Effector CD4-positive, alpha-beta T cell (primary cell): ENCODE measurements at regions not wholly inside any gene's neighbourhood (a gene's known extent, or its start where the extent isn't known, plus 50 kb on each side); places are given as distances from the start of the nearest gene placed in this dataset.

ENCODE experiments used
- DNase-seq: peaks from one replicate; pipeline ENCODE4 v3.0.0-alpha.2; 2020

GRCh38 chr5:167892352-167893115, 398.9 kb upstream of the WWC1 start:
- DNase-seq, result no peak

GRCh38 chr5:167893271-167893670, 398.2 kb upstream of the WWC1 start:
- no peak for DNase-seq

GRCh38 chr5:167894631-167895472, 396.6 kb upstream of the WWC1 start:
- no peak for DNase-seq

GRCh38 chr5:167895899-167896659, 395.4 kb upstream of the WWC1 start:
- DNase-seq, result no peak

- no peak for DNase-seq
These were observed 394.6 kb upstream of the WWC1 start for GRCh38 chr5:167896814-167897213.

- DNase-seq, result no peak
These were observed 394.1 kb upstream of the WWC1 start for GRCh38 chr5:167897371-167897770.

GRCh38 chr5:167898361-167899042, 392.9 kb upstream of the WWC1 start:
- DNase-seq, result no peak

- no peak for DNase-seq
These were observed 391.9 kb upstream of the WWC1 start for GRCh38 chr5:167899490-167900070.

- no peak for DNase-seq
These were observed 391.0 kb upstream of the WWC1 start for GRCh38 chr5:167900340-167900935.

GRCh38 chr5:167902298-167902697, 389.1 kb upstream of the WWC1 start:
- DNase-seq, result no peak

DNA sequence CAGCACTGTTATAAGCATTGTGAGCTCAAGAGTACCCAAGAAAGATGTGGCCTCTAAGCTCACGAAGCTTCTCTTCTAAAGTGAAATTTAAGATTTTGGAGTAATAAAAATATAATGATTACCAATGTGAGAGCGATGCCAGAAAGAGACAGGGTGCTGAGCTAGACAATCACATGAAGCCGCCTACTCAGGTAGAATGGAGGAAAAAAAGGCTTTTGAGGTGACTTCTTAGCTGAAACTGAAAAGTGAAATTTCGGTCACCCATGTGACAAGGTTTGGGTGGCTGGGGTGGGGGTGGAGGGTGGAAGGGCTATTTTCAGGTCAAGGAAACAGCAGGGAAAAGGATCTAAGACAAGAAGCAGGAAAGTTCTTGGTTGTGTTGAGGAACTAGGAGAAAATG, 388.2 kb upstream of the WWC1 start:
- DNase-seq, result no peak

DNA sequence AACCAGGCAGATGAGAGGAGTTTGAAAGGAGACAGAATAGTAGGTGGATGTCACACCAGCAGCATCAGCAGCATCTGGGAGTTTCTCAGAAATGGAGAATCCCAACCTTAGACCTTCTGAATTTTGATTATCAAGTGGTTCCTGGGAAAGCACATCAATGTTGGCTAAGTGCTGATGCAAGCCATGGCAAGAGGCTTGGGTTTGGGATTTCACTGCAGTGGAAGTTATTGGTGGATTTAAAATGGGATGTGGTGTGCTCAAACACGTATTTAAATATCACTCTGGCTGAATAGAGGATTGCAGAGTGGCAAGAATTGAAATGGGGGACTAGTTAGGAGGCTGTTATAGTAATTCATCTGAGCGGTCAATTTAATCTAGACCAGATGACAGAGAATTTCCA, 387.8 kb upstream of the WWC1 start:
- no peak for DNase-seq

DNA sequence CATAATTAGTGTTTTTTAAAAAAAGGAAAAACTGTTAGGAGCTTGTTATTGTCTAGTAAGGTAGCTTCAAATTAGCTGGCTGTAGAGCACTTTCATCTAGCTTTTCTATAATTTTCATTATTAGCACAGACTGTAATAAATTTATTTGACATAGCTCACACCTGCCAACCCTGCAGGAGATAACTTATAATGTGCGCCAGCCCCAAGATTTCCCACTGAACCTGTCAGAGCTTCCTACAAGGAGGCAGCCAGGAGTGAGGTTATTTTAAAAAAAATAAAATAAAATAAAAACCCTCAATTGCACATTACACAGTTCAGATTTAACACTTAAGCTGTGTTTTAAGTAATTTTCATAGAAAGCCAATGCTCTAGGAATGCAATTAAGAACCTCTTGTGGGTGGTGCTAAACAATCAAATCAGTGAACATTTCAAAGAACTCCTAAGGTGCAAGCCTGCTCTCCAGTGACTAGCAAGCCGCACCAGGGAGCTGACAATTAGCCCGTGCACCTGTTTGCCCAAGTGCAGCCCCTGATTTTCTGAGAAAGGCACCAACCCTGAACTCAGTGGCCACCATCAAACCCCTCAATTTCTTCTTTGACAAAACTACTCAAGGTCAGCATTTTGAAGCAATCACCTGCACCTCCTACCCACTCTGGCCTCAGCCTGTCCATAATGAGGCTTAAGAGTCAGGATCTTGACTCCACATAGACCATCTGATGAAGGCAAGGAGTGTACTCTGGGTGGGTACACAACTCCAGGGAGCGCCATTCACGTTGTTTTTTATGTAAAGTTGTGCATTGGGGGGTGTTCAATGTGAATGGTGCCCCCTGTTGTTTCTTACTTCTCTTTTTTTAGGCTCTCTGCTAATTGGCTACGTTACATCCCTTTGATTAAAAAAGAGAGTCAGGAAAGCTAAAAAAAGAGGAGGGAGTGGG, 385.3 kb upstream of the WWC1 start:
- no peak for DNase-seq

DNA sequence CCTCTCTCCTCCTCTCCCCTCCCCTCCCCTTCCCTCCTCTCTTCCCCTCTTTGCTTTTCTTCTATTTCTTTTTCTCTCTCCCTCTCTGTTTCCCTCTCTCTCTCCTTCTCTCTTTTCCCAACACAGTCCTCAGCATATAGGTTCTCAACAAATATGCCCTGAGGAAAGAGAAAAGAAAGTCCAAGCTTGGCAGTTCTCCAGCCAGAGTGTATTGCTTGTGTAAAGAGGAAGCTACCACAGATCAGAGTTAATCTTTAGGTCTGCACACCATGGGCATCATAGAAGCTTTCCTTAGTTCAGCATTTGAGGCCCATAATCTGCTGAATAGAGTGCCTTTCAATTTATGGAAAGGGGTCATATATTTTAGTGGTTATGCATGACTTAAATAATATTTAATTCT, 382.8 kb upstream of the WWC1 start:
- DNase-seq, result no peak

GRCh38 chr5:167912941-167913665, 378.3 kb upstream of the WWC1 start:
- no peak for DNase-seq

- no peak for DNase-seq
These were observed 376.2 kb upstream of the WWC1 start for GRCh38 chr5:167915237-167915636.

DNA sequence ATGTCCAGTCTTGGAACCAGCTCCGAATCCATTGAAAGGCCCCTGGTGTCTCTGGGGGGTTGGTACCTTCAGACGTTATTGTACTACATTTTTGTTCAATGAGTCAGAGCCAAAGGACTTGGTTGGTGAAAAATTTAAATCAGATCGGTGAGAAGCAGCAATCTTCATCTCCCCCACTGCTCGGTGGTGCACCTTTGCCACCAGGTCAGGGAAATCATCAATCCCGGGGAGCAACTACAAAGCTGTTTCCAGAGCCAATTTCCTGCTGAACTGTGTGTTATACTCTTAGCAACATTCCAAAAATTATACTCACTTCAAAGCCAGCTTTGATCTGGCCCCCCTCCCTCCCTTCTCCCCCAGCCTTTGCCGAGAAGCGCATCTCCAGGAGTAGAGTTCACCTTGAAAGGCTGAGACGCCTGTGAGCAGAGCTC, 375.2 kb upstream of the WWC1 start:
- DNase-seq, result no peak

DNA sequence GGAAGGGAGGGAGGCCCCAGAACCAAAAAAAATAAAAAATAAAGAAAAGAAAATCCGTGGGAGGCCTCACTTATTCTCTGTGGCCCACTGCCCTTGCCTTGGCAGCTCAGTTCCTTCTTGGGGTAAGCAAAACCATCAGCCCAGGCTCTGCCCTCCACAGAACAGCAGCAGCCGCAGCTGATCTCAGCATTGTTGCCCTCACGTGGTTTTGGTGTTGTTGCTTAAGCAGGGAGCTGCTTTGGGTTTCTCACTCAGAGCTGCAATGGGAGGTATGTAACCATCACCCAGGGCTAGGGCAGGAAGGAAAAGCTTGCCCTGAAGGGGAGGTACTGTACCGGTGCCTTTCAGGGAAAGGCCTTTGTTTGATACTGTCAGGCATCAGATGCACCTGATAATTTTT, 374.7 kb upstream of the WWC1 start:
- DNase-seq, result no peak

- DNase-seq, result no peak
These were observed 373.1 kb upstream of the WWC1 start for GRCh38 chr5:167918184-167918812.
